Pancreas (tissue), 10 donors: ENCODE measurements at regions not wholly inside any gene's neighbourhood (a gene's known extent, or its start where the extent isn't known, plus 50 kb on each side); places are given as distances from the start of the nearest gene placed in this dataset.

Experiments
- ATAC-seq, 4 donors: fragments of 200-7000 bp; cut with Tn5 transposase; one replicate each; pipeline versions ENCODE4 v1.8.0 to v1.9.1; 2020; ENCODE audit warnings: mild to moderate bottlenecking in 4 of 4, moderate library complexity in 4 of 4
- DNase-seq, 6 donors: peaks; one replicate each; pipeline ENCODE4 v3.0.0-alpha.2; 2020
- FAIRE-seq: peaks from 2 replicates; lab custom pipeline; 2012; peaks lifted over from hg19 to GRCh38; lab: Jason Lieb, UNC
- H3K27ac ChIP-seq, 4 donors: fragments of 200-600 bp; sonication (generic); 1 replicate in 3 of 4; 2 replicates in 1 of 4; pipeline versions ENCODE4 v1.5.0 to v1.8.0; 2020
- H3K27me3 ChIP-seq, 4 donors: fragments of 200-600 bp; one replicate each; pipeline ENCODE4 v1.8.0; 2021
- H3K36me3 ChIP-seq, 3 donors: fragments of 200-600 bp; sonication (generic) in 1 of 3; one replicate each; pipeline versions ENCODE4 v1.5.0 to v1.8.0; 2020 to 2021
- H3K4me1 ChIP-seq, 3 donors: fragments of 200-600 bp; one replicate each; pipeline ENCODE4 v1.8.0; 2021
- H3K4me3 ChIP-seq, 4 donors: fragments of 200-600 bp; sonication (generic) in 2 of 4; one replicate each; pipeline versions ENCODE4 v1.5.0 to v1.8.0; 2020 to 2021
- H3K9me3 ChIP-seq, 4 donors: fragments of 200-600 bp; one replicate each; pipeline ENCODE4 v1.8.0; 2021
- WGBS, 2 donors: extraction: QIAGEN DNeasy Blood & Tissue Kit; methylation state at CpG; one replicate each; pipeline ENCODE4 v1.1.7; 2013; 5-methylcytosine and 5-hydroxymethylcytosine counted together
- intact Hi-C, 3 donors: fragments of 100-400 bp; cut with DNase I; formaldehyde crosslinking; loops; one replicate each; pipeline versions ENCODE4 v1.11.1 to v1.14.2; 2022
- TF ChIP-seq, protein P1 (sequence below), 4 donors: fragments of 200-600 bp; sonication (generic) in 3 of 4; IDR thresholded peaks; one replicate each; pipeline versions ENCODE4 v1.5.0 to v1.8.0; 2021; ENCODE audit warnings: antibody characterized with exemption in 4 of 4
- donor health status: healthy with polysubstance abuse.
- donor health status: DM: no; HTN: no; CAD: no; lungs with moderate emphysema.
- donor health status: DM: no; HTN: no; CAD: no.
- donor health status: control.
- donor health status: control.
- donor health status: Bipolar disorder and iron deficiency.
- donor health status: DM: yes; HTN: yes; CAD: no.
- donor health status: DM: no; HTN: no; CAD: no.
- donor health status: DM: no; HTN: no; CAD: no.
- donor health status: DM: yes; HTN: yes; CAD: no.

DNA sequence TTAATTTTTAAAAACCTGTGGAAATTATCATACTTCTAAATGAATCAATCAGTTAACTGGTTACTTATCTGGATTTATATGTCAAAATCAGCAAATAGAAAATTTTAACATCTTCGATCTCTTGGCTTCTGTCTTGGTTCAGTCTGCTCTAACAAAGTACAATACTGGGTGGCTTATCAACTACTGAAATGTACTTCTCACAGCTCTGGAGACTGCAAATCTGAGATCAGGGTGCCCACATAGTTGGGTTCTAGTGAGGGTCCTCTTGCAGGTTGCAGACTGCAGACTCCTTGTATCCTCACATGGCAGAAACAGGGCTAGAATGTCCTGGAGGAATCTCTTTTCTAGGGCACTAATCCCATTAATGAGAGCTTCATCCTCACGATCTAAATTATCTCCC, 1851.6 kb upstream of the TENM3 start:
- no peaks in the 10 kb centered on the region for H3K27me3 ChIP-seq
- TF ChIP-seq, protein P1, sequence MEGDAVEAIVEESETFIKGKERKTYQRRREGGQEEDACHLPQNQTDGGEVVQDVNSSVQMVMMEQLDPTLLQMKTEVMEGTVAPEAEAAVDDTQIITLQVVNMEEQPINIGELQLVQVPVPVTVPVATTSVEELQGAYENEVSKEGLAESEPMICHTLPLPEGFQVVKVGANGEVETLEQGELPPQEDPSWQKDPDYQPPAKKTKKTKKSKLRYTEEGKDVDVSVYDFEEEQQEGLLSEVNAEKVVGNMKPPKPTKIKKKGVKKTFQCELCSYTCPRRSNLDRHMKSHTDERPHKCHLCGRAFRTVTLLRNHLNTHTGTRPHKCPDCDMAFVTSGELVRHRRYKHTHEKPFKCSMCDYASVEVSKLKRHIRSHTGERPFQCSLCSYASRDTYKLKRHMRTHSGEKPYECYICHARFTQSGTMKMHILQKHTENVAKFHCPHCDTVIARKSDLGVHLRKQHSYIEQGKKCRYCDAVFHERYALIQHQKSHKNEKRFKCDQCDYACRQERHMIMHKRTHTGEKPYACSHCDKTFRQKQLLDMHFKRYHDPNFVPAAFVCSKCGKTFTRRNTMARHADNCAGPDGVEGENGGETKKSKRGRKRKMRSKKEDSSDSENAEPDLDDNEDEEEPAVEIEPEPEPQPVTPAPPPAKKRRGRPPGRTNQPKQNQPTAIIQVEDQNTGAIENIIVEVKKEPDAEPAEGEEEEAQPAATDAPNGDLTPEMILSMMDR (IDR thresholded peaks at IDR 0.05) = no peak
- no peaks in the 10 kb centered on the region for H3K4me1 ChIP-seq
- no peak overlapping the region for H3K4me3 ChIP-seq
- intact Hi-C loops = no loop called here
- 80 to 89% methylated on average over 2 of the region's 2 CpGs for WGBS, 2 donors
- H3K27ac ChIP-seq = no peak overlapping the region
- DNase-seq (no peak), FAIRE-seq (no peak), ATAC-seq (no peak)
- H3K9me3 ChIP-seq = no peaks in the 10 kb centered on the region
- H3K36me3 ChIP-seq = no peaks in the 10 kb centered on the region

DNA sequence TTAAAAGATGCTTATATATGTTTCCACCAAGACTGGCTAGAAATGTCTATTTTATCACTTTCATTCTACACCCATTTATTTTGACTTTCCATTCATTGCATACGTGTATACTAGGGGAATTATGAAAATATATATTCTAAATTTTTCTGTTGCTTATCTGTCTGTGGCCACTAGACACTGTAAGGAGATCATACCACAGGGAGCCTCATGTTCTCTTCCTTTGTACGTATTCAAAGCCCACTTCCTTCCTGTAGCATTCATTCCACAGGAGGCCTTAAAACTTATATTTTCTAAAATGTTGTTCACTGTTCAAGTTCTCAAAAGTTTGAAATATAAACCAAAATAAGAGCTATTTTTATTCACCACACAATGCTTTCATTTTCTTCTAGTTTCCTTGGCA, 1848.9 kb upstream of the TENM3 start:
- DNase-seq = no peak
- H3K4me3 ChIP-seq = no peak overlapping the region
- TF ChIP-seq, protein P1 (IDR thresholded peaks at IDR 0.05) = no peak
- no peaks in the 10 kb centered on the region for H3K9me3 ChIP-seq
- H3K27me3 ChIP-seq = no peaks in the 10 kb centered on the region
- ATAC-seq = no peak
- intact Hi-C loops = no loop called here
- WGBS, 2 donors = 58 to 71% methylated on average over 2 of the region's 2 CpGs
- no peaks in the 10 kb centered on the region for H3K4me1 ChIP-seq
- no peak overlapping the region for H3K27ac ChIP-seq
- no peak for FAIRE-seq
- H3K36me3 ChIP-seq = no peaks in the 10 kb centered on the region

DNA sequence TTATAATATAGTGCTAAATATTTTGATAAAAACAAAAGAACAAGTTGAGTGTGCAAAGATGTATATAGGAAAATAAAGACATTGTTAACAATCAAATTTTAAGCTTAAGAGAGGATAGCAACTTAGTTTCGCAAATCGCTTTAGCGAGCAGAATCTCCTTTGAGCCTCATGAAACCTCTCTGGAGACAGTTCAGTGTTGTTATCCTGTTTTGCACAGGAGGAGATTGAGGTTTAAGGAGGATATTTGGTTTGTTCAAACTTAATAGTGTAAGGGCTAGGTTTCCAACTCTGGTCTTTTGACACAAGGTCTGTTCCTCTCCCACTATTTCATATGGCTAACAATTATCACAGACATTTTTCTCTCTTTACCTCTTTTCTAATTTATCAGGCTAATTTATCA, 1848.5 kb upstream of the TENM3 start:
- Histone ChIP-seq H3K4me1 (no peaks in the 10 kb centered on the region), H3K9me3 (no peaks in the 10 kb centered on the region), H3K27me3 (no peaks in the 10 kb centered on the region), H3K4me3 (no peak overlapping the region), H3K27ac (no peak overlapping the region), H3K36me3 (no peaks in the 10 kb centered on the region)
- no peak for DNase-seq
- TF ChIP-seq, protein P1 (IDR thresholded peaks at IDR 0.05) = no peak
- ATAC-seq = no peak
- FAIRE-seq = no peak
- 75 to 79% methylated on average over 3 of the region's 3 CpGs for WGBS, 2 donors
- intact Hi-C loops = no loop called here

DNA sequence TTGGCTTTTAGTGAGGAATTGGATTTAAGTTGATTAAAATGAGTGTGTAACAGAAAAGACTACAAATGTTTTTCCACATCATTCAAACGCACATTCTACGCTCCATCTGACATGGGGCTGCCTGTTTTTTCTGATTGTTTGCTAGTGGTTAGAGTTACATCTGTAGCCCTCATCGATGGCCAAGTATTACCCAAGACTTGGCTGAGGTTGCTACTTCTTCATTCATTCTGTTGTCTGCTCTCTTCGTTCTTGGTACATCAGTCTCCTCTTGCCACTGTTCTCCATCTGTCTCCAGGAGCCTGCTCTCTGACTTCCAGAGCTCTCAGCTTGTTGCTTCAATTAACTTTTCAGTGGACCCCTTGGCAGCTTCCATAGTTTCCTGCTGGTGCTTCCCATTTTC, 1844.6 kb upstream of the TENM3 start:
- Histone ChIP-seq H3K4me1 (no peaks in the 10 kb centered on the region), H3K27ac (no peak overlapping the region), H3K27me3 (no peaks in the 10 kb centered on the region), H3K4me3 (no peak overlapping the region), H3K9me3 (no peaks in the 10 kb centered on the region), H3K36me3 (no peaks in the 10 kb centered on the region)
- intact Hi-C loops = no loop called here
- FAIRE-seq (no peak), ATAC-seq (no peak), DNase-seq (no peak)
- TF ChIP-seq, protein P1 (IDR thresholded peaks at IDR 0.05) = no peak
- 75 to 89% methylated on average over 4 of the region's 4 CpGs for WGBS, 2 donors

DNA sequence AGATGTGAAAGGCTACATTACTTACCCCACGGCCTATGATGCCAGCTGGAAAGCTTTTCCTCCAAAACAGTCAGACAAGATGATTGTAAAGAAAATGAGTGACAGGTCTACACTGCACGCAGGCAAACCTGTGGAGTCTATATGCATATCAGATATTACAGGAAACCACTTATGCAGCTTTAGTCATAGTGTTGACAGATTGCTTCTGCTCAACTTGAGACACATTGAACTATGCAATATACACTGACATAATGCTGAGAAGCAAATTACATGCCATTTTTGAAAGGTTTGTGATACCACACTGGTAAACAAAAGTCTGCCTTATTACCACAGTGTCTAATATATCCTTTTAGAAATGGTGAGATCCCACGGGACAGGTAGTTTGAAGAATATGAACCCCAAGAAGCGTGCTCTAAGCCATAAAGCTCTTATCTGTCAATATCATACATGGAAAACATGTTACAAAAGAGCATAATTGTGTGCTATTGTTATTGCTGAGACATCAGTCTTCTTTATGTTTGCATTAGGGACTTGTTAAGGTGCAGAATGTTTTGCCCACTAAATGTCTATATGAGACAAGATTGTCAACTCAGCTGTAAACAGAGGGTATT, 1835.8 kb upstream of the TENM3 start:
- Histone ChIP-seq H3K9me3 (no peaks in the 10 kb centered on the region), H3K36me3 (no peaks in the 10 kb centered on the region), H3K27ac (no peak overlapping the region), H3K4me3 (no peak overlapping the region), H3K27me3 (no peaks in the 10 kb centered on the region), H3K4me1 (no peaks in the 10 kb centered on the region)
- DNase-seq (no peak), ATAC-seq (no peak), FAIRE-seq (no peak)
- 77 to 79% methylated on average over 4 of the region's 4 CpGs for WGBS, 2 donors
- TF ChIP-seq, protein P1 (IDR thresholded peaks at IDR 0.05) = no peak
- intact Hi-C loops = no loop called here
